Colonic mucosa (tissue), 4 donors: ENCODE measurements at regions not wholly inside any gene's neighbourhood (a gene's known extent, or its start where the extent isn't known, plus 50 kb on each side); places are given as distances from the start of the nearest gene placed in this dataset.

Experiments
- DNase-seq: peaks from one replicate; pipeline ENCODE4 v3.0.0-alpha.2; 2020
- H3K27ac ChIP-seq: fragments of 200-600 bp; one replicate; pipeline ENCODE4 v1.8.0; 2021
- H3K27me3 ChIP-seq: fragments of 200-600 bp; one replicate; pipeline ENCODE4 v1.8.0; 2021
- H3K36me3 ChIP-seq: fragments of 200-600 bp; one replicate; pipeline ENCODE4 v1.8.0; 2021
- H3K4me1 ChIP-seq: fragments of 200-600 bp; one replicate; pipeline ENCODE4 v1.8.0; 2021; ENCODE audit warnings: mild to moderate bottlenecking
- H3K4me3 ChIP-seq: fragments of 200-600 bp; one replicate; pipeline ENCODE4 v1.8.0; 2021
- H3K9ac ChIP-seq, 2 donors: one replicate each; pipeline ENCODE4 v1.7.0; 2013; ENCODE audit warnings: control low read depth in 2 of 2, low read depth in 2 of 2, low read length in 2 of 2
- H3K9me3 ChIP-seq: fragments of 200-600 bp; one replicate; pipeline ENCODE4 v1.8.0; 2021
- intact Hi-C: fragments of 100-400 bp; cut with DNase I; formaldehyde crosslinking; loops from one replicate; pipeline ENCODE4 v1.14.1; 2022
- TF ChIP-seq, protein P1 (sequence below): fragments of 200-600 bp; IDR thresholded peaks from one replicate; pipeline ENCODE4 v1.8.0; 2022; ENCODE audit warnings: antibody characterized with exemption, mild to moderate bottlenecking
- donor health status: healthy.
- donor health status: DM: no; HTN: no; CAD: no.
- donor health status: DM: no; HTN: no; CAD: no.

DNA sequence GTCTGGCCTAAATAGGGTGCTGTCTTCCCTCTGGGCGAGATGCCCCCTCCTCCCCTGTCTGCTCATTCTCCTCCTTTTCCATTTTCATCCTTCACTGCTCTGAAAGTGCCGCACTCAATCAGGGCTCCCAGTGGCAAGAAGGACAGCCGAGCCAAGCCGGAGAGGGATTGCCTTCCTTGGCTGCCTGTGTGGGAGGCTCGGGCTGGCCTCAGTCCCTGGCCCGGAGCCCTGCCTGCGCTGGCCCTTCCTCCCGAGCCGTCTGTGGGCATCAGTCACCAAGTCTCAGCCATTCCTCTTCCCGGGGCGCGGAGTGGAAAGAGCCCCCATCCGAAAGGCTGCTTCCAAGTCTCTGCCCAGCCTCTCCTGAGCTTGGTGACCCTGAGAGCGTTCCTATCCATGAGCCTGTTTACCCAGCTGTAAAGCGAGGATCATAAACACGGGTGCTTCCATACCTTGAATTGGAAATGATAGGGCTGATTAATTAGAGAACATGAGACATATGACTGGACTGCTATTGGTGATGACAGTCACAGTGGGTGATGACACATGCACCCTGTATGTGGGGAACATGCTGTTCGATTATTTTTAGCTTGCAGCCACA, 59.1 kb upstream of the TLE3 start:
- DNase-seq = no peak
- H3K4me1 ChIP-seq = no peaks in the 10 kb centered on the region

GRCh38 chr15:70154718-70155347, 57.1 kb upstream of the TLE3 start:
- H3K27ac ChIP-seq = no peak overlapping the region
- H3K9me3 ChIP-seq = no peaks in the 10 kb centered on the region
- H3K4me3 ChIP-seq = no peak overlapping the region
- TF ChIP-seq, protein P1, sequence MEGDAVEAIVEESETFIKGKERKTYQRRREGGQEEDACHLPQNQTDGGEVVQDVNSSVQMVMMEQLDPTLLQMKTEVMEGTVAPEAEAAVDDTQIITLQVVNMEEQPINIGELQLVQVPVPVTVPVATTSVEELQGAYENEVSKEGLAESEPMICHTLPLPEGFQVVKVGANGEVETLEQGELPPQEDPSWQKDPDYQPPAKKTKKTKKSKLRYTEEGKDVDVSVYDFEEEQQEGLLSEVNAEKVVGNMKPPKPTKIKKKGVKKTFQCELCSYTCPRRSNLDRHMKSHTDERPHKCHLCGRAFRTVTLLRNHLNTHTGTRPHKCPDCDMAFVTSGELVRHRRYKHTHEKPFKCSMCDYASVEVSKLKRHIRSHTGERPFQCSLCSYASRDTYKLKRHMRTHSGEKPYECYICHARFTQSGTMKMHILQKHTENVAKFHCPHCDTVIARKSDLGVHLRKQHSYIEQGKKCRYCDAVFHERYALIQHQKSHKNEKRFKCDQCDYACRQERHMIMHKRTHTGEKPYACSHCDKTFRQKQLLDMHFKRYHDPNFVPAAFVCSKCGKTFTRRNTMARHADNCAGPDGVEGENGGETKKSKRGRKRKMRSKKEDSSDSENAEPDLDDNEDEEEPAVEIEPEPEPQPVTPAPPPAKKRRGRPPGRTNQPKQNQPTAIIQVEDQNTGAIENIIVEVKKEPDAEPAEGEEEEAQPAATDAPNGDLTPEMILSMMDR = no peak
- intact Hi-C loops = no loop called here
- DNase-seq = no peak
- no peak overlapping the region for H3K9ac ChIP-seq
- H3K27me3 ChIP-seq = no peaks in the 10 kb centered on the region
- H3K4me1 ChIP-seq = no peaks in the 10 kb centered on the region
- H3K36me3 ChIP-seq = no peaks in the 10 kb centered on the region

More for the DNA sequence above, 59.1 kb upstream of the TLE3 start:
- no peak overlapping the region for H3K27ac ChIP-seq
- no peaks in the 10 kb centered on the region for H3K9me3 ChIP-seq
- H3K27me3 ChIP-seq = no peaks in the 10 kb centered on the region
- H3K36me3 ChIP-seq = no peaks in the 10 kb centered on the region
- no peak overlapping the region for H3K4me3 ChIP-seq
- H3K9ac ChIP-seq = no peak overlapping the region
- intact Hi-C loops = no loop called here
- TF ChIP-seq, protein P1 = no peak

- intact Hi-C loops = no loop called here
- no peak for DNase-seq
- Histone ChIP-seq H3K4me3 (no peak overlapping the region), H3K9me3 (no peaks in the 10 kb centered on the region), H3K36me3 (no peaks in the 10 kb centered on the region), H3K27ac (no peak overlapping the region), H3K4me1 (no peaks in the 10 kb centered on the region), H3K27me3 (no peaks in the 10 kb centered on the region), H3K9ac (no peak overlapping the region)
- TF ChIP-seq, protein P1 = no peak
These were observed 56.4 kb upstream of the TLE3 start for GRCh38 chr15:70153921-70154717.

DNA sequence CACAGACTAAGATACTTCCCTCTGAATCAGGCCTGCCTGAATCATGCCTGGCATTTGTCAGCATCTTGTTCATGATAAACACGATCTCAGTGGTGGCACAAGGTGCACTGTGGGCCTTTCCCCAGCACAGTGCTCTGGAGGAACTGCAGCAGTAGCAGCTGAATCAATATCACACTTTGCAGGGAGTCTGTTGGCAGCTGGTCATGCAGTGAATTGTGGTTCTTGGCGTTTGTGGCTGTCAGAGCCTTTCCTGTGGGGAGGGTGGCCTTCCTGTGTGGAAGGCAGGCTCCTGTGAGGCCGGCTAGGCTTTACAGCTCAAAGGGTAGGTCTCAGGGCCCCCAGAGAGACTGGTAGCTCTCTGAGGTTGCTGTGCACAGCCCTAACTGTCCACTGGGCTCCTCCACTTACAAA, 54.4 kb upstream of the TLE3 start:
- Histone ChIP-seq H3K36me3 (no peaks in the 10 kb centered on the region), H3K27ac (no peak overlapping the region), H3K9ac (no peak overlapping the region), H3K27me3 (no peaks in the 10 kb centered on the region), H3K9me3 (no peaks in the 10 kb centered on the region), H3K4me1 (no peaks in the 10 kb centered on the region), H3K4me3 (no peak overlapping the region)
- DNase-seq = no peak
- intact Hi-C loops = no loop called here
- TF ChIP-seq, protein P1 = no peak

GRCh38 chr15:70151462-70151861, 53.7 kb upstream of the TLE3 start:
- no peaks in the 10 kb centered on the region for H3K27me3 ChIP-seq
- H3K4me1 ChIP-seq = no peaks in the 10 kb centered on the region
- no peak overlapping the region for H3K9ac ChIP-seq
- H3K4me3 ChIP-seq = no peak overlapping the region
- H3K36me3 ChIP-seq = no peaks in the 10 kb centered on the region
- TF ChIP-seq, protein P1 = no peak
- no peaks in the 10 kb centered on the region for H3K9me3 ChIP-seq
- H3K27ac ChIP-seq = no peak overlapping the region
- no peak for DNase-seq
- intact Hi-C loops = no loop called here
